ENCODE measurements at regions not wholly inside any gene's neighbourhood (a gene's known extent, or its start where the extent isn't known, plus 50 kb on each side); places are given as distances from the start of the nearest gene placed in this dataset.
"Not testable (repeated sequence)": the region's sequence is repeated elsewhere in the genome, so short reads cannot be mapped to it uniquely, and the experiment has no call there.

GRCh38 chr5:130923543-130924124 is 241.4 kb downstream of the HINT1 start:
- H3K9ac ChIP-seq (ENCODE audit: low read length) = no peak overlapping the region

GRCh38 chr5:130912088-130912487 is 253.0 kb downstream of the HINT1 start:
- no peak overlapping the region for H2AFZ ChIP-seq (ENCODE audit: low read length)
- no peaks in the 10 kb centered on the region for H3K9me2 ChIP-seq (ENCODE audit: low read depth, low read length)
- no peak overlapping the region for H3K27ac ChIP-seq (ENCODE audit: low read depth, low read length, poor library complexity, severe bottlenecking)
- no peaks in the 10 kb centered on the region for H3K79me2 ChIP-seq (ENCODE audit: insufficient read depth, low read length)
- no peak overlapping the region for H3K9ac ChIP-seq (ENCODE audit: low read length)
- no peaks in the 10 kb centered on the region for H3K9me3 ChIP-seq (ENCODE audit: low read length)
- H3K4me2 ChIP-seq (ENCODE audit: low read length) = no peak overlapping the region
- no peaks in the 10 kb centered on the region for H3K4me1 ChIP-seq (ENCODE audit: insufficient read depth, low read length, severe bottlenecking)
- no peak overlapping the region for H3K4me3 ChIP-seq (ENCODE audit: low read depth, low read length, poor library complexity, severe bottlenecking)
- H3K36me3 ChIP-seq (ENCODE audit: insufficient read depth, low read length) = no peaks in the 10 kb centered on the region
- TF ChIP-seq EZH2 (IDR thresholded peaks at IDR 0.05; ENCODE audit: borderline replicate concordance, low read length) = no peak
- TF ChIP-seq CTCF (IDR thresholded peaks at IDR 0.05; ENCODE audit: low read length) = no peak
- no peaks in the 10 kb centered on the region for H4K20me1 ChIP-seq (ENCODE audit: insufficient read depth, low read length)
- no peaks in the 10 kb centered on the region for H3K27me3 ChIP-seq (ENCODE audit: insufficient read depth, low read length)
- H3F3A ChIP-seq (ENCODE audit: insufficient read depth, low read length) = no peaks in the 10 kb centered on the region

More at GRCh38 chr5:130923543-130924124, 241.4 kb downstream of the HINT1 start:
- H3K9me3 ChIP-seq (ENCODE audit: low read length) = no peaks in the 10 kb centered on the region
- H3K79me2 ChIP-seq (ENCODE audit: insufficient read depth, low read length) = no peaks in the 10 kb centered on the region
- H2AFZ ChIP-seq (ENCODE audit: low read length) = no peak overlapping the region
- H3K4me3 ChIP-seq (ENCODE audit: low read depth, low read length, poor library complexity, severe bottlenecking) = no peak overlapping the region
- no peaks in the 10 kb centered on the region for H3K36me3 ChIP-seq (ENCODE audit: insufficient read depth, low read length)
- no peak overlapping the region for H3K27ac ChIP-seq (ENCODE audit: low read depth, low read length, poor library complexity, severe bottlenecking)
- TF ChIP-seq EZH2 (IDR thresholded peaks at IDR 0.05; ENCODE audit: borderline replicate concordance, low read length) (no peak), CTCF (IDR thresholded peaks at IDR 0.05; ENCODE audit: low read length) (no peak)
- no peaks in the 10 kb centered on the region for H3K9me2 ChIP-seq (ENCODE audit: low read depth, low read length)
- H3F3A ChIP-seq (ENCODE audit: insufficient read depth, low read length) = no peaks in the 10 kb centered on the region
- no peak overlapping the region for H3K4me2 ChIP-seq (ENCODE audit: low read length)
- H4K20me1 ChIP-seq (ENCODE audit: insufficient read depth, low read length) = no peaks in the 10 kb centered on the region
- no peaks in the 10 kb centered on the region for H3K4me1 ChIP-seq (ENCODE audit: insufficient read depth, low read length, severe bottlenecking)
- H3K27me3 ChIP-seq (ENCODE audit: insufficient read depth, low read length) = no peaks in the 10 kb centered on the region

- Histone ChIP-seq H3K79me2 (ENCODE audit: insufficient read depth, low read length) (no peaks in the 10 kb centered on the region), H3K4me2 (ENCODE audit: low read length) (no peak overlapping the region), H2AFZ (ENCODE audit: low read length) (no peak overlapping the region), H3K36me3 (ENCODE audit: insufficient read depth, low read length) (no peaks in the 10 kb centered on the region), H3K9me2 (ENCODE audit: low read depth, low read length) (no peaks in the 10 kb centered on the region), H4K20me1 (ENCODE audit: insufficient read depth, low read length) (no peaks in the 10 kb centered on the region), H3K9ac (ENCODE audit: low read length) (no peak overlapping the region), H3K9me3 (ENCODE audit: low read length) (no peaks in the 10 kb centered on the region), H3K4me1 (ENCODE audit: insufficient read depth, low read length, severe bottlenecking) (no peaks in the 10 kb centered on the region), H3K4me3 (ENCODE audit: low read depth, low read length, poor library complexity, severe bottlenecking) (no peak overlapping the region), H3F3A (ENCODE audit: insufficient read depth, low read length) (no peaks in the 10 kb centered on the region), H3K27me3 (ENCODE audit: insufficient read depth, low read length) (no peaks in the 10 kb centered on the region), H3K27ac (ENCODE audit: low read depth, low read length, poor library complexity, severe bottlenecking) (no peak overlapping the region)
- TF ChIP-seq CTCF (IDR thresholded peaks at IDR 0.05; ENCODE audit: low read length) (no peak), EZH2 (IDR thresholded peaks at IDR 0.05; ENCODE audit: borderline replicate concordance, low read length) (no peak)
Observed at GRCh38 chr5:130908186-130908585, 256.9 kb downstream of the HINT1 start.

GRCh38 chr5:130897537-130898195 is 267.4 kb downstream of the HINT1 start:
- H3K79me2 ChIP-seq (ENCODE audit: insufficient read depth, low read length); H3K4me2 ChIP-seq (ENCODE audit: low read length); H2AFZ ChIP-seq (ENCODE audit: low read length); H4K20me1 ChIP-seq (ENCODE audit: insufficient read depth, low read length); H3K36me3 ChIP-seq (ENCODE audit: insufficient read depth, low read length); H3K4me1 ChIP-seq (ENCODE audit: insufficient read depth, low read length, severe bottlenecking); H3K9ac ChIP-seq (ENCODE audit: low read length); H3K9me2 ChIP-seq (ENCODE audit: low read depth, low read length); H3K27ac ChIP-seq (ENCODE audit: low read depth, low read length, poor library complexity, severe bottlenecking); H3F3A ChIP-seq (ENCODE audit: insufficient read depth, low read length); H3K27me3 ChIP-seq (ENCODE audit: insufficient read depth, low read length); H3K4me3 ChIP-seq (ENCODE audit: low read depth, low read length, poor library complexity, severe bottlenecking); H3K9me3 ChIP-seq (ENCODE audit: low read length): not testable (repeated sequence)

- not testable (repeated sequence) for H2AFZ ChIP-seq (ENCODE audit: low read length); H4K20me1 ChIP-seq (ENCODE audit: insufficient read depth, low read length); H3K4me2 ChIP-seq (ENCODE audit: low read length); H3K4me1 ChIP-seq (ENCODE audit: insufficient read depth, low read length, severe bottlenecking); H3K36me3 ChIP-seq (ENCODE audit: insufficient read depth, low read length); H3K9me3 ChIP-seq (ENCODE audit: low read length); H3K27ac ChIP-seq (ENCODE audit: low read depth, low read length, poor library complexity, severe bottlenecking); H3K79me2 ChIP-seq (ENCODE audit: insufficient read depth, low read length); H3K9ac ChIP-seq (ENCODE audit: low read length); H3K4me3 ChIP-seq (ENCODE audit: low read depth, low read length, poor library complexity, severe bottlenecking); H3K27me3 ChIP-seq (ENCODE audit: insufficient read depth, low read length); H3K9me2 ChIP-seq (ENCODE audit: low read depth, low read length); H3F3A ChIP-seq (ENCODE audit: insufficient read depth, low read length)
Observed at GRCh38 chr5:130897181-130897536, 267.9 kb downstream of the HINT1 start.
